ENCODE measurements at regions not wholly inside any gene's neighbourhood (a gene's known extent, or its start where the extent isn't known, plus 50 kb on each side); places are given as distances from the start of the nearest gene placed in this dataset.

DNA sequence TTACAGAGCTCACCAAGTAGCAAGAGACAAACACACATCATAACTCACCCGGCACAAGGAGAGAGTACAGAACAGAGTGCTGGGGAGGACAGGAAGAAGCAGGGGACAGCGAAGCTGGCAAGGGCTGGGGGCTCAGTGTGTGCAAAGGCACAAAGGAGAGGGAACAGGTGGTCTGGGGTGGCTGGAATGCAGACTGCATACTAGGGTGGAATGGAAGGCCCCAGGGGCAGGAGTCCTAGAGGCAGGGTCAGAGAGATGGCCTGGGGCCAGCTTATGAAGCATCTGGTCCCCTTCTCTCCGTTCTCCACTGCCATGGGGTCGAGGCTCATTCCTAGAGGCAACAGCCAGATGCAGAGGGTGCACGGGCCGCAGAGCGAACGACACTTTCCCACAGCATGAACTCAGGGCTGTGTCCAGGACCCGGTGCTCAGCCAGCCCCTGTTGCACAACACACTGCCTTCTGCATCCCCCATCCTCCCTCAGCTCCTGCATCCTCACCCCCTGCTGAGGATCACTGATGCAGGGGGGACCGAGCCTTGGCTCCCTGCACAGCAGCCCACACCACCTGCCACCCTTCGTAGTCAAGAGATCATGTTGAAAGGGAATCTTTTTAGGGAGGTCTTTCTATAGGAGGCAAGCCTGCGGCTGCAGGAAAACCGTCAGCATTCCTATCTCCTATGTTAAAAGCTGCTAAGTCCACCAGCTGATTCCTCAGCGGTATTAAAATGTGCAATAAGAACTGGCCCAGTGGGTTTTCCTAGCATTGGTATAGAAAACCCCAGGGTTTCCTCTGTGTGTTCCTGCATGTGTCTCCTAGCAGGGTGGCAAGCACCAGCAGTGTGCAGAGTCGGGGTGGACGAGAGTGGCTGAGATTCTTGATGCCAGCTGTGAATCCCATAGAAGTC lies 293.5 kb downstream of the UACA start:
- no peak for DNase-seq

DNA sequence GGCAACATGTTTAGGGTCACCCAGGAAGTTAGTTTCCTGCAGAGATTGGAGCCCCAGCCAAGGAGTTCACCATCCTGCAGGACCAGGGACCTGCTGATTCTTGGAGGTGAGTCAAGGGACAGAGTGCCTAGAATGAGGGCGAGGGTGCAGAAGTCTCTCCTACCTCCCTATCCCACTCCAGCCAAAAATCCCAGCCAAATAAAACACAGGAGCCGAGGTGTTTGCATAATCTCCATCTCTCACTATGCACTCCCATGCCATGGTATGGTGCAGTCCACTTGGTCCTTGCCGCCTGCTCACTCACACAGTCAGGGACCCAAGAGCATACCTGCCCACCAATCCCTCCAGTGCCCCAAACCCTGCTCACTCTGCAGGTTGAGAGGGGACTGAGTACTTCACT lies 294.2 kb downstream of the UACA start:
- no peak for DNase-seq

DNA sequence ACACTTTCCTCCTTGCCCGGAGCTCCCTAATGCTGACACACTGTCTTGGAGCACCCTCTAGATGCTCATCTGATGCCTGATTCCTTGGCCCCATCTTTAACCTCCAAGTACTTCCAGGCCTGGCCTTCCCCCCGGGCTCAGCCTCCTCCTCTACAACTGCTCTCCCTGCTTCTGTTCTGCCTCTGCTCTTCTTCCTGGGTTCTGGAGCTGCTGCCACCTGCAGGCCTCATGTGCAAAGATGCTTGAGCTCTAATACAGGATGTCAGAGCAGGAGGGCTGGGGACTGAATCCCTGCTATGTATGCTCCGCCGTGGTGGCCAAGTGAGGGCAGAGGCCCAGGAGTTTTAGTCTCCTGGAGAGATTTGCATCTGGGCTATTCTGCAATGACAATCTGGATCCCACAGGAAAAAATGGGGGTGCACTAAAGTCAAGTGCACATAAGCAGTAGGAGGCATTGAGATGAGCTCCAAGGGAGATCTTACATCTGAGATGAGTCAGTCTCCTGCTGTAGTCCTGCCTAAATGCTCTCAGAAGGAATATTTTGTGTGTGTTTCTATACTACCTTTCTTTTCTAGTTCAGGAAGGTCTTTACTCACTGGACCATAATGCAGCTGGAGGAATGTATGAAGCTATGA lies 296.3 kb downstream of the UACA start:
- DNase-seq: peak in 1 of 2 donors; percentile 38

DNA sequence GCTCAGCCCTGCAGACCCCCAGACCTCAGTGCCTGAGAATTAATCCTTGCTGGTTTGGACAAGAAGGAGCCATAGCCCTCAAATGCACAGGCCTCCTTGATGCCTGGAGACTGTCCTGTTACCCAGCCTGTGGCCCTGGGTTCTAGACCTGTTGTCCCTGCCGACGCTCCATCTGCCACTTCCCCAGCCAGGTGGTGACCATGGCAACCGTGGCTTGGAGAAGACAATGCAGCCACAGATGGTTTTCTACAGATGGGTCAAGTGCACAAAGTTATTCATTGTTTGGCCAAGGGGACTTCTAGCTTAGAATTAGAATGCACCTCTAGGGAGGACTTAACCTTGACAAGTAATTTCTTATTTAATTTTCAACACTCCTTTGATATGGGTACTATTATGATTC lies 297.1 kb downstream of the UACA start:
- no peak for DNase-seq

DNA sequence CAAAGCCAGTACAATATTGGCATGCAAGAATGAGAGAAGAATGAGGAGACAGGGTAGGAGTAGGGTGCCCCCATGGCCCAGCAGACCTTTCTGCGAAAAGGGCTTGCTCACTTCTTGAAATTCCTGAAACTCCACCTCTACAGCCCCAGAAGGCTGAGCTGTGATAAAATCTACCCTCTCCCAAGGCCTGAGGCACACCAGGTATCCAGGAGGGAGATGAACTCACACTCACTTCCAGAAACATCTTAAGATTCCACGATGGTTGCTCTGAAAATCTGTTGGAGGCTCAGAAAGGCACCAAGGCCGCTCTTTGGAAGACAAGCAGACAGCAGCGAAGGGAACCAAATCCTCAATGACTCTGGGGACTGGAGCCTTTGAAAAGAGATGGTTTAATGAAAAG lies 297.5 kb downstream of the UACA start:
- DNase-seq: no peak

DNA sequence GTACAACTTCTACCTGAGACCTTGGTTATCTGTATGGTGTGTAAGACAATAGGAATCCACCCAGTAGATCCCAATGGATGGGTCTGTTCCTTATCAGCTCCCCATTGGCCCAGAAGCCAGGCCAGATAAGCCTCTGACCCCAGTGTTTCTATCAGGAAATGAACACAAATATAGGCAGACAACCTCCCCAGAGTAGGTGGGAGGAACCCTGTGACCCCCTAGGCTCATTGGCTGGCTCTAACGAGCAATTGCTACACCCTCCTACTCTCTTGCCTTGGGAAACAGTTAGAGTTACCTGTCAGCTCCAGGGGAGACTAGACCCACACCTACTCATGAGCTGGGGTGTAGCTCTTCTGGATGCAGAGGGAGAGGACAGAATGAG lies 299.9 kb downstream of the UACA start:
- DNase-seq: no peak

DNA sequence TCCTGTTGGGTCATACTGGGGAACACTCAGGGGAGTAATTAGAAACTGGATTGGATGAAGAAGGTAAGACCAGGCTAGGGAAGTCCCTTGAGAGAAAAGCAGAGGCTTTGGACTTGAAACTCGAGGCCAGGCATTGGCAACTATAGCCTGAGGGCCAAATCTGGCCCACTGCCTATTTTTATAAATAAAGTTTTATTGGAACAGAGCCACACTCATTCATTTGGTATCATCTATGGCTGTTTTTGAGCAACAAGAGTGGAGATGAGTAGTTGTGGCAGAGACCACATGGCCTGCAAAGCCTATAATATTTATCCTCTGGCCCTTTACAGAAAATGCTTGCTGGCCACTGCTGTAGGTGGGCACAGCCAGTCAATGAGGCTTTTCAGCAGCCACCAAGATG lies 301.4 kb downstream of the UACA start:
- no peak for DNase-seq

DNA sequence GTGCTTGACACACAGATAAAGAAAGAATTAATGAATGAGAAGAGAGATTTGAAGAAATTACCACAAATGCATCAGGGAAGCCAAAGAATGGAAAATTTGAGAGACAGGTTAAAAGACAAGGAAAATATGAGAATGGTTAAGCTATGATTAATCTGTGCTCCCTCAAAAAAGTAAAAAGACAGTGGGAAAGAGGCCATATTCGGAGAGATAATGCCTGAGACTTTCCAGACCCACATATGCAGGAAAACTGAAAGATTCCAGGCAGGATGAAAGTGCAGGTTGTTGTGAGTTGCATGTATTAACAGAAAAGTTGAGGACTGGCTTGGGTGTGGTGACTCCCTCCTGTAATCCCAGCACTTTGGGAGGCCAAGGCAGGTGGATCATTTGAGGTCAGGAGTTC lies 302.3 kb downstream of the UACA start:
- no peak for DNase-seq

DNA sequence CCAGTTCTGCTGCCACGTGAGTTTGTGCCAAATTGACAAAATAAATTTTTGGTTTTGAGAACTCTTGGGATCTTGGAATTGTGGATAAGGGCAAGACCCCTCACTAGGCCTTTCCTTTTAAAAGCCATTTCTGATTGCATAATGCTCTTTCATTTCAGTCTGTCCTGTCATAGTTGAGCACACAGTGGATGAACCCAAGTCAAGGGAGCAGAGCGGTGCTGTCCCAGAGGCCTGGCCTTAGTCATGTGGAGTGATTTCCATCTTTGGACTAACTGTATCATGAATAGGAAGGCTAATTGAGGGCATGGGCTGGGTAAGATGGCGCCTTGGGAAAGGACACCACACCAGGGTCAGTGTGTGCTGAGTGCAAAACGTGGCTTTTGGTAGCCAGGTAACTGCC lies 304.0 kb downstream of the UACA start:
- no peak for DNase-seq

DNA sequence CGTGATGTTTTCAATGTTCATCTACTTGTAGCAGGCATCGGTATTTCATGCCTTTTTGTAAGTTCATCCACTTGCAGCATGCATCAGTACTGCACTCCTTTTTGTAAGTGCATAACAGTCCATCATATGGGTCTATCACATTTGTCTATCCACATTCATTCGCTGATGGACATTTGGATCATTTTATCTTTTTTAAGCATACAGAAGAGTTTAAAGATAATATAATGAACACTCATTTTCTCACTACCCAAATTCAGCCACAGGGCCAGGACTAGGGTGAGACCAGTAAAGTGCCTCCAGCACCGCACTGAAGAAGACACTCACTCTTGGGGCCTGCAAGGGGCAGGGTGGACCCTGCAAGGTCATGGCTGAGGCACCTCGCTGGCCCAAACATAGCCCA lies 309.6 kb downstream of the UACA start:
- no peak for DNase-seq

DNA sequence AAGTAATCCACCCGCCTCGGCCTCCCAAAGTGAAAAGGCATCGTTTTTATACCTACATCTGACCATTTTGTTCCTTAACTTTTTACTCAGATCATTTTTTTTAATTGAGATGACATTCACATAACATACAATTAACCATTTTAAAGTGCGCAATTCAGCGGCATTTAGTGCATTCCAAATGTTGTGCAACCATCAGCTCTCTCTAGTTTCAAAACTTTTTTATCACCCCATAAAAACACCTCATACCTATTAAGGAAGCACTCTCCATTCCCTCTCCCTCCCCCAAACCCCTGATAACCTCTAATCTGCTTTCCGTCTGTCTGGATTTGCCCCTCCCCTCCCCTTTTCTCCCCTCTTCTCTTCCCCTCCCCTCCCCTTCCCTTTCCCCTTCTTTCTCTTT lies 310.1 kb downstream of the UACA start:
- DNase-seq: no peak

DNA sequence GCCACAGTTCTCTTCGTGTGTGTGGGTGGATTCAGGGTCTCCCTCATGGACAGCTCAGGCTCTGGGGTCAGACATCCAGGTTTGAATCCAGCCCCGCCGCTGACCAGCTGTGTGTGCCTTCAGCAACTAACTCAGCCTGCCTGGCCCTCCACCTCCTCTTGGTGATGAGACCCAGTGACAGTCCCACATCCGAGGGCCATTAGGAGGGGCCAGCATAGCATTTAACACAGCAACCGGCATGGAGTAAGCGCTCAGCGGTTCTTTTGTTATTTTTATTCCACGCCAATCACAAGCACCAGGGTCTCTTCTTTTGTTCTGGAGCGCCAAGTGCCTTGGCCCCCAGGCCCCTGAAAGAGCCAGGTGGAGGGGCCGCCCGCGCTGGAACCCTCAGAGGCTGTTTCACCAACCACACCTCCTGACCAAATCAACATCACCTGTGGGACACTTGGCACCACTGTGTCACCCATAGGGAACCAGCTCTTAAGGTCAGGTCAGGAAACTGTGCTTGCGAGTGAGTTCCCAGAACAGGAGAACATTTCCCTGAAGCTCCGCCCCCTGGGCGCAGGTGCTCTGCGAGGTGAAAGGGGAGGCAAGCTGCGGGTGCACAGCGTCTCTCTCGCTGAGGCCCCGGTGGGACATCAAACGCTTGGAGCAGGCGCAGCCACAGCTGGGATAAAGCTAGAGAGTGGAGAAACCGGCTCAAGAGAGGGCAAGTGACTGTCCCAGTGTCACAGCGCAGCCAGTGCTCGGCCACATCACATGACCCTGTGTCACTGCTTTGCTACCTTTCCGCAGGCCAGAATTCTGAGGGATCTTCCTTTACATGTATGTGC lies 311.3 kb downstream of the UACA start:
- DNase-seq: no peak

DNA sequence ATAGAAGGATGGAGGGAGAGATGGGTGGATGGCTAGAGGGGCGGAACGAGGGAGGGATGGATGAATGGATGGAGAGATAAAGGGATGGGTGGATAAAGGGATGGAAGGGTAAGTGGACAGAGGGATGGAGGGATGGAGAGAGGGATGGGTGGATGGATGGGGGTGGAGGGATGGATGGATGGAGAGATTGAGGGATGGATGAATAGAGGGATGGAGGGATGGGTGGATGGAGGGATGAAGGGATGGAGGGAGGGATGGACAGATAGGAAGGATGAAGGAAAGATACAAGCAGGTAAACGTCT lies 313.3 kb downstream of the UACA start:
- DNase-seq: no peak

DNA sequence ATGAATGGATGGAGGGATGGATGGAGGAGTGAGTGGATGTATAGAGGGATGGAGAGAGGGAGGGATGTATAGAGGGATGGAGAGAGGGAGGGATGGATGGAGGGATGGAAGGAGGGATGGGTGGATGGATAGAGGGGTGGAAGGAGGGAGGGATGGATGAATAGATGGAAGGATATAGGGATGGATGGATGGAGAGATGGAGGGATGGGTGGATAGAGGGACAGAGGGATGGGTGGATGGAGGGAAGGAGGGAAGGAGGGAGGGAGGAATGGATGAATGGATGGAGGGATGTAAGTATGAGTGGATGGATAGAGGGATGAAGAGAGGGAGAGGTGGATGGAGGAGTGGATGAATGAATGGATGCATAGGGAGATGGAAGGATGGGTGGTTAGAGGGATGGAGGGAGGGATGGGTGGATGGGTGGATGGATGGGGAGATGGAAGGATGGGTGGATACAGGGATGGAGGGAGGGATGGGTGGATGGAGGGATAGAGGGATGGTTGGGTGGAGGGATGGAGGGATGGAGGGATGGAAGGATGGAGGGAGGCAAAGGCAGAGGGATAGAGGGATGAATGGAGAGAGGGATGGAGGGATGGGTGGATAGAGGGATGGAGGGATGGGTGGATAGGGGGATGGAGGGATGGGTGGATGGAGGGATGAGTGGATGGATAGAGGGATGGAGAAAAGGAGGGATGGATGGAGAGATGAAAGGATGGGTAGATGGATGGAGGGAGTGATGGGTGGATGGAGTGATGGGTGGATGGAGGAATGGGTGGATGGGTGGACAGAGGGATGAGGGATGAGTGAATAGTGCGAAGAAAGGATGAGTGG lies 313.8 kb downstream of the UACA start:
- no peak for DNase-seq

DNA sequence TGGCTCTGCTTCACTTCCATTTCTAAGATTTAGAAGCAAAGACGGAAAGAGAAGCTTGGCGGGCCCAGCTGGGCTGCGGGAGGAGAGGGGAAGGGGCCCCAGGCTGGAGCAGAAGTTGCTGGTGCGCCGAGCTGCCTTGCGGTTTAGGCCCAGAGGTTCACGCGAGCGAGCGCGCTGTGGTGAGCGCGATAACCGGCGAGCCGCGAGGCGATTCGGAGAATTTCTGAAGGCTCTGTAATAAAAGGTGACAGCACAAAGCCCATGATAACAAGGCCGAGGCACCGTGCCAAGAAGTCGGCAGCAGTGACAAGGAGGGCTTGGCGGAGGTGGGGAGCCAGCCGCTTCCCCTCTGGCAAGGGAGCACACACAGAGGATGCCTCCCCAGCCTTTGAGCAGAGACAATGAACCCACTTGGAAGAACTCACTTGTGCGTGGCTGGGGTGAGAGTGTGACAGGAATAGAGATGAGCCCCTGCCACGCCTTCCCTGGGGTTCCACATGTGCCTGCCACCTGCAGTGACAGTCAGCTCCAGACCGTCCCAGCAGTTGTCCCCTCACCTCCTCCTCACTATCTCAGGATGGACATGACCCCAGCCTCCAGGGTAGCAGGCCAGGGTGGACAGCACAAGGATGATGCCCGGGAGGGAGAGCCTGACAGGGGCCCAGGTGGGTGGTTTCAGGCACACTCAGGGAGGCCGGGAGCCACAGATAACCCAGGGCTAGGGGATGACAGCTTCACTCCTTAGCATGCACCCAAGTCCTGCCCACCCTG lies 315.2 kb downstream of the UACA start:
- no peak for DNase-seq

DNA sequence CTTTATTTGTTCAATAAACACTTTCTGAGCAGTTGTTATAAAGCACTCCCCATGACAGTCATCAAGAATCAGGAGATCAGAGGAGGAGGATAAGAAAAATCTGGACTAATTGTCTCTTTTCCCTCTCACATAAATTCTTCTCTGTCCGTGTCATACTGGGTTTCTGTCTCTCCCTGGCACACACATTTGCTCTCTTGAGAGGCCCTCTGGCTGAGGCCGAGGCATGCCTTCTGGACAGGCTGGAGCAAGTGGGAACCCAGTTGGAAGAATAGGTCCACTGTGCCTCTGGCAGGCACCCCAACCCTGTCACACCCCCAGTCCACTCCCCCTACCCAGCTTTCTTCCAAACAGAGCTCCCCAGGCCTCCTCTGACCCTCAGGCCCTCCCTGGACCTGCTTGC lies 315.8 kb downstream of the UACA start:
- no peak for DNase-seq

DNA sequence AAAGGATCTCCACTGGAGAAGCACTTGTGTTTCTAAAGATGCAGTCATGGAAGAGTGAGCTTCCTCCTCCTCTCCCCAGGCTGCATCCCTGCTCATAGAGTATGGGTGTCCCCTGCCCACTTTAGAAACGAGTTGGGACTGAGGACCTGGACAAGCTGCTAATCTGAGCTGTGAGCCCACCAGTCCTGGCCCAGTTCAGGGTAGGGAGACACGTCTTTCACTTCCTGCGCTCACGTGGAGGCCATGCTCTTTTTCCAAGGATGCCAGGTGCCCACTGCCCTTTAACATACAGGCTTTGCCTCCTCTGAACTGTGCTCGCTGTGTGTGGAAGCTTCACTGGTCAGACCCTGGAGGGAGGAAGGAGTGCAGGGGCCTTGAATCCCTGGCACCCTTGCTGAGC lies 316.3 kb downstream of the UACA start:
- no peak for DNase-seq

DNA sequence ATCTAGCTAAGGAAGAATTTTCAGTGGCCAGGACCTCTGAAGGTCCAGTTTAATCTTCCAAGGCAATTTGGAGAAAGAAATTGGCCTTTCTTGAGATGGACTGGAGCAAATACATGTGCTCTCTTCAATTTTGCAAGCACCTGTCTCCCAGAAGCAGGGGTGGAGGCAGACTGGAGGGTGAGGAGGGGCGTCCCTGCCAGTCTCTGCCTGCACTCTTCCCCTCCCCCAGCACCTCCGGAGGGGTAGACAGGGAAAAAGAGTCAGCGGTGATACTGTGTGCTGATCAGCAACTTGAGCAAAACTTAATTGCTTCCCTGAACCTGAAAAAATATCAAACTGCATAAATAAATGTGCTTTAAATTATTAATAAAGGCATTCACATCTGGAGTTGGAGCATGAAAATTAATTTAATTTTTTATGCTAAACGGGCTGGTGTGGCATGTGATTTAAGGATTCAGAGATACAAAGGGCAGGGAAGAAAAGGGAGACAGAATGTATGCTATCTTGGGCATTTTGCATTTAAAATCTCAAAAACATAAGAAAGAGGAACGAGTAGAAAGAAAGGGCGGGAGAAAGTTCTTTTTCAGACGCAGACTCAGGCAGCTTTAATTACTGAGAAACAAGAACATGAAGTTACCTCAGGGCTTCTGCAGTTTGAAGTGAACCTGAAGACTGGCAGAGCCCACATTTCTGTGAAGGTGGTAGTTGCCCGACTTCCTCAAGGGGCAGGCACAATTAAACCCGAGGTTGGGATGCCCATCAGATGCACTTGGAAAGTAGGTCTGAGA lies 319.7 kb downstream of the UACA start:
- no peak for DNase-seq

DNA sequence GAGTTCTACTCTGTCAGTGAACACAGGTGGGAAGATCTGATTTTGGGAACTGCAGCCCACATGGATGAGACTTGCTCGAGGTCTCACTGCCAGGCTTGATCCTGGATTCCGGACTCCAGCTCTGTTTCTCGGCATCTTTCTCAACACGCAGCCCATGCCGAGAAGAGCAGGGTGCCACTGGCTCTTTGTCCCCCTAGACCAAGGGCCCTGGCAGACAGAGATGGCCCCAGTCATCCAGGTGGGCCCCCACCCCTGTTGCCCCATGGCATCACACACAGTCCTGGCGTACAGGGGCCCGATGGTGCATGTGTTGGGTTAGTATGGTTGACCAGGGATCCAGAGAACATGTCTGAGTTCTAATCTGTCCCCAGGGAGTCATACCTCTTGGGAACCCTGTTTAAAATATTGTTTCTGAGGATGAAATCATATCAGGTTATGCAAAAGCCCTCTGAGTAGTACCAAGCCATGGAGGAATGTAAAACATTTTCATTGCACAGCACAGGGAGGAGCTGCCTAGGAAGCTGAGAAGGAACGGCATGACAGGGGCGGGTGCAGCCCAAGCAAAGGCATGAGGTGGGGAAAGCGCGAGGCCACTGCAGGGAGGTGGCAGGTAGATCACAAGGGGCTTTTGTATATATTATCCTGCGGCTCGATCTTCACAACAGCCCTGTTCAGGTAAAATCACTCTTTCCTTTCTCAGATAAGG lies 320.6 kb downstream of the UACA start:
- no peak for DNase-seq

DNA sequence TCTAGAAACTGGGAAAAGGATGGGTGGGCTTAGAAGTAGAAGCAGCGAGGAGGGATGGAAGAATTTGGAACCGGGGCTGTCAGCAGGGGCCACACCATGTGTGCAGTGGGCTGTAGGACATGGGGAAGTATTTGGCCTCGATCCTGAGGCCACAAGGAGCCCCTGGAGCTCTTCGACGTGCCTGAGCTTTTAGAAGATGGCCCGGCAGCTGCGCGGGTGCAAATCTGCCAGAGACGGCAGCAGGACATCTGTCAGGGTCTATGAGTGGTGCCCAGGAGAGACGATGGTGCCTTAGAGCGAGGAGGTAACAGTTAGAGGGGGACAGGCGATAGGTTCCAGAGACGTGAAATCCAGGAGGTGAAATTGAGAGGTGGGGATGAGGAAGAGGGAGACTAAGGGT lies 321.1 kb downstream of the UACA start:
- no peak for DNase-seq

Measured in bone marrow (tissue), 2 donors.